HG02759 (cell line): ENCODE measurements at regions not wholly inside any gene's neighbourhood (a gene's known extent, or its start where the extent isn't known, plus 50 kb on each side); places are given as distances from the start of the nearest gene placed in this dataset.

ENCODE experiments used
- ATAC-seq: cut with Tn5 transposase; IDR thresholded peaks from one replicate; pipeline ENCODE4 v1.9.1; 2021; ENCODE audit warnings: mild to moderate bottlenecking, moderate library complexity; ENCODE audit not compliant: unreplicated experiment

DNA sequence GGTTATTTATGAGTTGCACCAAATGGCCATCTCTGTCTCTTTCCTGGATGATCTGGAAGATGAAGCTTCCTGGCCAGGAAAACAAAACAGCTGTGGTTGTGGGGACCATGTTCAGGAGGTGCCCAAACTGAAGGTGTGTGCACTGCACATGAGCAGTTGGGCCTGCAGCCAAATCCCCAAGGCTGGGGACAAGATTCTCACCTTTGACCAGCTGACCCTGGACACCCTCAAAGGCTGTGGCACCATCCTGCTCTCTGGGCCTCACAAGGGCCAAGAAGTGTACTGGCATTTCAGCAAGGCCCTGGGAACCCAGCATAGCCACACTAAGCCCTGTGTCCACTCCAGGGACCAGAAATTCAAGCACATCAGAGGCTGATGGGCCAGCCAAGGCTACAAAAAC lies 84.2 kb downstream of the KCNRG start:
- ATAC-seq = no peak

GRCh38 chr13:50101590-50101989 lies 86.3 kb downstream of the KCNRG start:
- no peak for ATAC-seq

GRCh38 chr13:50104493-50104892 lies 89.2 kb downstream of the KCNRG start:
- no peak for ATAC-seq

GRCh38 chr13:50106559-50106958 lies 91.3 kb downstream of the KCNRG start:
- no peak for ATAC-seq

GRCh38 chr13:50107205-50107604 lies 92.0 kb downstream of the KCNRG start:
- ATAC-seq = no peak

DNA sequence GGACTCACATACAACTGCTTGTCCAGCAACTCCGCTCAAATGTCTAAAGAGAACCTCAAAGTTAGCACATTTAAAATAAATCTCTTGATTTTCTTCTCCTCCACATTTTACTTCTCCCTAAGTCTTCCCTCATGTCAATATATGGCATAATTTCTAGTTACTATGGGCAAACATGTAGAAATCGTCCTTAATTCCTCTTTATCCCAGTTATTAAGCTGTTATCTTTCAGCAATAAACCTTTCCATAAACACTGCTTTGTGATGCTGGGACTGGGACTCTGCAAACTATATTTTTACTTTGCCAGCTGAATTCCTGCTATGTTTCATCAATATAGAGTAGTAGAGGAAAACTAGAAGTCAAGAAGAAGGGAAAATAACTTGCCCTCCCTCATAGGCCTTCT lies 99.7 kb downstream of the KCNRG start:
- ATAC-seq = no peak

GRCh38 chr13:50115695-50116094 lies 100.5 kb downstream of the KCNRG start:
- ATAC-seq = no peak

DNA sequence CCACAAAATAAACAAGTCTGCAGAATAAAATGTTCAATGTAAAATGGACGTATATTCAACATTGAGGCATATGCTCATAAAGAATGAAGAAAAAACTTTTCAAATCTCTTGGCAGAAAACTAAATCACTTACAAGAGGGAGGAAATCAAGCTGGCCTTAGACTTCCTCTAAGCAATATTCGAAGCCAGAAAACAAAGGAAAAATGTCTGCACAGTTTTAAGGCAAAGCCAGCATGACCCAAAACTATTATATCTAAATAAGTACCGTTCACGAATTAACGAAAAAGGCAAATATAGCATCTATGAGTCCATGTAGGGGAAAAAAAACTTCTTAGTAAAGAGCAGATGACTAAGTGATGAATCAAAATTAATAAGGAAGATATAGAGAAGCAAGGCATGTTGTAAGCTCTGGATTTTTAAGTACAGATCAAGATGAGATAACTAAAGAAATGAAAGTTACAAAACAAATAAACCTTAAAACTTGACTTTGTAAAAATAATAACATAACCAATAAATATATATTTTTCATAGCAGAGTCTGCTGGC lies 101.3 kb downstream of the KCNRG start:
- ATAC-seq = no peak

- no peak for ATAC-seq
These were observed 104.3 kb downstream of the KCNRG start for GRCh38 chr13:50119591-50119990.

GRCh38 chr13:50122455-50122854 lies 107.2 kb downstream of the KCNRG start:
- no peak for ATAC-seq

GRCh38 chr13:50123002-50123401 lies 107.8 kb downstream of the KCNRG start:
- ATAC-seq = no peak

GRCh38 chr13:50123515-50123861 lies 108.2 kb downstream of the KCNRG start:
- no peak for ATAC-seq

GRCh38 chr13:50123862-50124535 lies 108.8 kb downstream of the KCNRG start:
- peak; percentile 72 for ATAC-seq

- ATAC-seq = peak; percentile 14
These were observed 109.5 kb downstream of the KCNRG start for GRCh38 chr13:50124536-50125303.

DNA sequence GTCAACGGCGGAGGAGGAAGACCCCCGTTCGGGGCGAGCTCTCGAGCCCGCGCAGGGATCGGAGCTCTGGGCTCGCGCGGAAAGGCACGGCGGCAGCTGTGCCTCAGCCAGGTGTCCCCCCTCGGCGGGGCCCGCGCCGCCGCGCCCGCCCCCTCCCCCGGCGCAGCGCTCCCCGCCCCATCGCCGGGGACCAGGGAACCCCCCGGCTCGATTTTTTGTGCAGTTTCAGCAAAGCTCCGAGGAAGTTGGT lies 110.0 kb downstream of the KCNRG start:
- ATAC-seq = peak; percentile 4

DNA sequence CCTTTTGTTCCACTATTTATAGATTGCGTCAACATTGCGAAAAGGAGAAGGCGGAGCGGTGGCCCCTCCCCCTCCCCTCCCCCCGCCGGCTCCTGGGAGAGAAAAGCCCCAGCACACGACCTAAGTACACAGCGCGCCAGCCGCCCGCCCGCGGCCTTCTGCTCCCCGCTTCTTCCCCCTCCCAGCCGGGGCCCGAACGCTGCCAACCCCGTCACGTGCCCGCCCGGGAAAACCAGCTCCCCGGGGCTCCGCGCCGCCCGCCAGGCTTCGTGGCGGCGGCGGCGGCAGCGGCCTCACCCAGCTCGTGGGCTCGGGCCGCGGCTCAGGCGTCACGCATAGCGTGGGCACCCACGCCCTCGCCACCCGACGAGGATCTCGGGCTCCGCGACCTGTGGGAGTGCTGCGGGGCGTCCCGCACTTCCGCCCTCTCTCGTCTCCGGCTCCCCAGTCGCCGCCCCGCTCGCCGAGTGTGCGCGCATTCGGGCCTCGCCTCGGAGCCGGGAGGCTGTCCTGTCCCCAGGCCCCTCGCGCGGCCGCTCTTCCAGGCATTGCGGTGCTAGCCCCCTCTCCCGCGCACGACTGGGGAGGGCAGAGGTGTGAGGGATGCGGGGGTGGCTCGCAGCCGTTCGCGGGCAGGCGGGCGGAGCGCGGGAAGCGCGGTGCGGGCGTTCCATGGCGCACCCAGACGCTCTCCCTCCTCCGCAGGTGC lies 110.5 kb downstream of the KCNRG start:
- ATAC-seq = peak; percentile 17

- no peak for ATAC-seq
These were observed 111.2 kb downstream of the KCNRG start for GRCh38 chr13:50126263-50126992.

DNA sequence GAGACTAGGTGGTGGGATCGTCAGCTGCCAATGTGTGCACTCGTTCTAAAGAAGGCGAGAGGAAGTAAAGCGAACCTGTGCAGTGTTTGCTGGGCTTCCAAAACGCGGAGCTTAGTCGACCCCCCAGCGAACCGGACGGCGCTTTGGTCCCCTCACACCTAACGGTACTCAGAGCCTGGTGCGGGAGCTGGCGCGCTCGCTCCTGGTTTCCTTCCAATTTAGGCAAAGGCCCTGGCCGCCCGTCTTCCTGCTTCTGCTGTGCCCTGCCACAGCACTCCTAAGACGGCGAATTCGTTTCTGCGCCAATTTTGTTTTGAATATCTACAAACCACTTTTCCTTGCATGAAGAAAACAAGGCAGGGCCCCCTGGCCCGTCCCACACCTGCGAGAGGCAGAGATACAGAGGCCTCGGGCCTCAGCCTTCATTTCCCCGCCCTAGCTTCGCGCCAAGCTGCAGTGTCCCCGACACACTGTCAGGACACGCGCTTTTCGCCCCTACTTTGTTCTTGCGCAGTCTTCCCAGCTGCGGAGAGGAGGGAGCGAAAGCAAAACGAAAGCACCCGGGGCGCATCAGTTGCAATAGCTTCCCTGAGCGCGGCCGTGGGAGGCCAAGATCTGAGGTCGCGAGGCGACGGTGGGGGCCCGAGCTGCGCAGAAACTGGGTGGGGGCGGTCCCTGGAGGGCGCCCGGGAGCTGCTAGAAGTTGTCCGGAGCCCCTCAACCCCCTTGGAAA lies 111.9 kb downstream of the KCNRG start:
- ATAC-seq = no peak

GRCh38 chr13:50127726-50128291 lies 112.6 kb downstream of the KCNRG start:
- no peak for ATAC-seq

- no peak for ATAC-seq
These were observed 113.2 kb downstream of the KCNRG start for GRCh38 chr13:50128428-50128931.
